B cell (primary cell): ENCODE measurements at regions not wholly inside any gene's neighbourhood (a gene's known extent, or its start where the extent isn't known, plus 50 kb on each side); places are given as distances from the start of the nearest gene placed in this dataset.

Experiments used
- EZH2 ChIP-seq: IDR thresholded peaks from 2 replicates; pipeline ENCODE4 v1.6.1; 2012; ENCODE audit warnings: borderline replicate concordance, low read depth, mild to moderate bottlenecking, moderate library complexity, low read length; ENCODE audit not compliant: insufficient read depth, poor library complexity, severe bottlenecking
- TF ChIP-seq, protein P1 (sequence below): fragments of 200-600 bp; IDR thresholded peaks from one replicate; pipeline ENCODE4 v1.8.0; 2022; ENCODE audit warnings: antibody characterized with exemption, mild to moderate bottlenecking

GRCh38 chr11:13552784-13553183, 57.0 kb upstream of the PTH start:
- TF ChIP-seq, protein P1, sequence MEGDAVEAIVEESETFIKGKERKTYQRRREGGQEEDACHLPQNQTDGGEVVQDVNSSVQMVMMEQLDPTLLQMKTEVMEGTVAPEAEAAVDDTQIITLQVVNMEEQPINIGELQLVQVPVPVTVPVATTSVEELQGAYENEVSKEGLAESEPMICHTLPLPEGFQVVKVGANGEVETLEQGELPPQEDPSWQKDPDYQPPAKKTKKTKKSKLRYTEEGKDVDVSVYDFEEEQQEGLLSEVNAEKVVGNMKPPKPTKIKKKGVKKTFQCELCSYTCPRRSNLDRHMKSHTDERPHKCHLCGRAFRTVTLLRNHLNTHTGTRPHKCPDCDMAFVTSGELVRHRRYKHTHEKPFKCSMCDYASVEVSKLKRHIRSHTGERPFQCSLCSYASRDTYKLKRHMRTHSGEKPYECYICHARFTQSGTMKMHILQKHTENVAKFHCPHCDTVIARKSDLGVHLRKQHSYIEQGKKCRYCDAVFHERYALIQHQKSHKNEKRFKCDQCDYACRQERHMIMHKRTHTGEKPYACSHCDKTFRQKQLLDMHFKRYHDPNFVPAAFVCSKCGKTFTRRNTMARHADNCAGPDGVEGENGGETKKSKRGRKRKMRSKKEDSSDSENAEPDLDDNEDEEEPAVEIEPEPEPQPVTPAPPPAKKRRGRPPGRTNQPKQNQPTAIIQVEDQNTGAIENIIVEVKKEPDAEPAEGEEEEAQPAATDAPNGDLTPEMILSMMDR, result no peak
- TF ChIP-seq EZH2, result no peak
